HG03196 (cell line): ENCODE measurements at regions not wholly inside any gene's neighbourhood (a gene's known extent, or its start where the extent isn't known, plus 50 kb on each side); places are given as distances from the start of the nearest gene placed in this dataset.
"Not testable (repeated sequence)": the region's sequence is repeated elsewhere in the genome, so short reads cannot be mapped to it uniquely, and the experiment has no call there.

Experiments
- ATAC-seq: cut with Tn5 transposase; IDR thresholded peaks from one replicate; pipeline ENCODE4 v1.9.1; 2021; ENCODE audit not compliant: unreplicated experiment

GRCh38 chrX:65888150-65888549, 151.7 kb downstream of the VSIG4 start:
- ATAC-seq: not testable (repeated sequence)

- no peak for ATAC-seq
Measured at GRCh38 chrX:65883556-65883955, 156.3 kb downstream of the VSIG4 start.

- no peak for ATAC-seq
Measured at GRCh38 chrX:65879977-65880799, 159.7 kb downstream of the VSIG4 start.

- no peak for ATAC-seq
Measured at GRCh38 chrX:65878456-65878855, 161.4 kb downstream of the VSIG4 start.

- ATAC-seq: no peak
Measured at GRCh38 chrX:65877953-65878352, 161.9 kb downstream of the VSIG4 start.

- not testable (repeated sequence) for ATAC-seq
Measured at GRCh38 chrX:65875614-65876013, 164.3 kb downstream of the VSIG4 start.

GRCh38 chrX:65874765-65875164, 165.1 kb downstream of the VSIG4 start:
- ATAC-seq: no peak

GRCh38 chrX:65874110-65874509, 165.8 kb downstream of the VSIG4 start:
- no peak for ATAC-seq

GRCh38 chrX:65873385-65873784, 166.5 kb downstream of the VSIG4 start:
- no peak for ATAC-seq

GRCh38 chrX:65871671-65872311, 168.1 kb downstream of the VSIG4 start:
- peak; percentile 71 for ATAC-seq

GRCh38 chrX:65870544-65870943, 169.3 kb downstream of the VSIG4 start:
- not testable (repeated sequence) for ATAC-seq

GRCh38 chrX:65866773-65867172, 173.1 kb downstream of the VSIG4 start:
- peak; percentile 43 for ATAC-seq

GRCh38 chrX:65866146-65866545, 173.7 kb downstream of the VSIG4 start:
- ATAC-seq: peak; percentile 77

- no peak for ATAC-seq
Measured at GRCh38 chrX:65862638-65863037, 177.2 kb downstream of the VSIG4 start.

GRCh38 chrX:65859299-65859698, 180.6 kb downstream of the VSIG4 start:
- no peak for ATAC-seq

GRCh38 chrX:65854437-65854836, 185.4 kb downstream of the VSIG4 start:
- not testable (repeated sequence) for ATAC-seq

- not testable (repeated sequence) for ATAC-seq
Measured at GRCh38 chrX:65851306-65851705, 183.9 kb downstream of the MSN start.

- ATAC-seq: not testable (repeated sequence)
Measured at GRCh38 chrX:65850821-65851220, 183.4 kb downstream of the MSN start.

- no peak for ATAC-seq
Measured at GRCh38 chrX:65846974-65847373, 179.5 kb downstream of the MSN start.

- no peak for ATAC-seq
Measured at GRCh38 chrX:65841263-65841662, 173.8 kb downstream of the MSN start.

- no peak for ATAC-seq
Measured at GRCh38 chrX:65838674-65839073, 171.2 kb downstream of the MSN start.

- ATAC-seq: no peak
Measured at GRCh38 chrX:65837875-65838549, 170.6 kb downstream of the MSN start.
